Gastroesophageal sphincter (tissue), 4 donors: ENCODE measurements at regions not wholly inside any gene's neighbourhood (a gene's known extent, or its start where the extent isn't known, plus 50 kb on each side); places are given as distances from the start of the nearest gene placed in this dataset.

Experiments
- ATAC-seq: fragments of 150-250 bp; one replicate; pipeline ENCODE4 v1.9.1; 2016; ENCODE audit warnings: mild to moderate bottlenecking, moderate library complexity
- H3K27ac ChIP-seq, 4 donors: fragments of 200-600 bp; sonication (generic) in 3 of 4; 1 replicate in 3 of 4; 2 replicates in 1 of 4; pipeline ENCODE4 v1.5.1; 2016 to 2019
- H3K27me3 ChIP-seq: fragments of 200-600 bp; sonication (generic); one replicate; pipeline ENCODE4 v1.5.1; 2019
- H3K36me3 ChIP-seq, 2 donors: fragments of 200-600 bp; sonication (generic); one replicate each; pipeline ENCODE4 v1.5.1; 2019; ENCODE audit warnings: control low read depth in 1 of 2
- H3K4me1 ChIP-seq, 3 donors: fragments of 200-600 bp; sonication (generic); 1 replicate in 2 of 3; 2 replicates in 1 of 3; pipeline ENCODE4 v1.5.1; 2016 to 2019; ENCODE audit warnings: control low read depth in 2 of 3
- H3K4me3 ChIP-seq, 2 donors: fragments of 200-600 bp; sonication (generic); one replicate each; pipeline ENCODE4 v1.5.1; 2019; ENCODE audit warnings: mild to moderate bottlenecking in 1 of 2, moderate library complexity in 1 of 2
- H3K9me3 ChIP-seq, 3 donors: fragments of 200-600 bp; sonication (generic); one replicate each; pipeline ENCODE4 v1.5.1; 2017 to 2019; ENCODE audit warnings: control low read depth in 2 of 3
- EP300 ChIP-seq: sonication (generic); formaldehyde crosslinking; IDR thresholded peaks from one replicate; pipeline ENCODE4 v1.6.1; 2017; ENCODE audit warnings: antibody characterized with exemption, mild to moderate bottlenecking
- POLR2A ChIP-seq, 2 donors: fragments of 450-650 bp; IDR thresholded peaks; one replicate each; pipeline ENCODE4 v1.6.1; 2017; ENCODE audit warnings: antibody characterized with exemption in 2 of 2, mild to moderate bottlenecking in 2 of 2, moderate library complexity in 1 of 2
- POLR2AphosphoS5 ChIP-seq: sonication (generic); formaldehyde crosslinking; IDR thresholded peaks from one replicate; pipeline ENCODE4 v1.6.1; 2017; ENCODE audit warnings: antibody characterized with exemption
- WGBS, 2 donors: methylation state at CpG; one replicate each; pipeline ENCODE4 v1.1.5; 2018; ENCODE audit warnings: low coverage in 1 of 2; 5-methylcytosine and 5-hydroxymethylcytosine counted together
- TF ChIP-seq, protein P1 (sequence below), 4 experiments: fragments of 200-600 bp in 2 of 4; fragments of 450-650 bp in 2 of 4; sonication (generic) in 1 of 4; IDR thresholded peaks; one replicate each; pipeline ENCODE4 v1.5.1; 2017 to 2019; ENCODE audit warnings: antibody characterized with exemption in 4 of 4, mild to moderate bottlenecking in 2 of 4, moderate library complexity in 2 of 4

- WGBS, 2 donors = 69 to 81% methylated on average over 3 of the region's 3 CpGs
- no peaks in the 10 kb centered on the region for H3K27me3 ChIP-seq
- no peaks in the 10 kb centered on the region for H3K36me3 ChIP-seq
- no peak overlapping the region for H3K4me3 ChIP-seq
- ATAC-seq = no peak
- H3K9me3 ChIP-seq = no peaks in the 10 kb centered on the region
- H3K27ac ChIP-seq = no peak overlapping the region
- H3K4me1 ChIP-seq = no peaks in the 10 kb centered on the region
- TF ChIP-seq EP300 (no peak), POLR2A (IDR thresholded peaks at IDR 0.05) (no peak)
Measured at GRCh38 chr9:28389411-28389810, 816.1 kb upstream of the C9orf72 start.

DNA sequence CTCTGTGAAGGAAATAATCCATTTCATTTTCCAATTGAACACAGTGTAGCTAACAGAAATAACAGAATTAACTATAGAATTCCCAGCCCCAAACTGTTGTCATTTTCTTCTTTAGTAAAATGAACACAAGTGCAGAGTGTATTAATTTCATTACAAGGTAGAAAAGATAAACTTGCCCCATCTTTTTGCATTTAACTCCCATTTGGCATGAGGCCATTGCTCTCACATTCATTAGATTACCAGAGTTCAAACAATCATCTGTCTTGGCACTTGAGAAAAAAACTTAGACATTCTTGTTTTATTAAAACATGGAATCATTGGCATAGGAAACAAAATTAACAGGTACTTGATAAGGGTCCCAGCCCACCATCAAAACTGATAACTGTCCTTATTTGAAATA, 821.5 kb upstream of the C9orf72 start:
- H3K4me3 ChIP-seq = no peak overlapping the region
- ATAC-seq = no peak
- no peaks in the 10 kb centered on the region for H3K27me3 ChIP-seq
- H3K27ac ChIP-seq = no peak overlapping the region
- H3K4me1 ChIP-seq = no peaks in the 10 kb centered on the region
- TF ChIP-seq POLR2AphosphoS5 (no peak), POLR2A (IDR thresholded peaks at IDR 0.05) (no peak), EP300 (no peak)
- TF ChIP-seq, protein P1, sequence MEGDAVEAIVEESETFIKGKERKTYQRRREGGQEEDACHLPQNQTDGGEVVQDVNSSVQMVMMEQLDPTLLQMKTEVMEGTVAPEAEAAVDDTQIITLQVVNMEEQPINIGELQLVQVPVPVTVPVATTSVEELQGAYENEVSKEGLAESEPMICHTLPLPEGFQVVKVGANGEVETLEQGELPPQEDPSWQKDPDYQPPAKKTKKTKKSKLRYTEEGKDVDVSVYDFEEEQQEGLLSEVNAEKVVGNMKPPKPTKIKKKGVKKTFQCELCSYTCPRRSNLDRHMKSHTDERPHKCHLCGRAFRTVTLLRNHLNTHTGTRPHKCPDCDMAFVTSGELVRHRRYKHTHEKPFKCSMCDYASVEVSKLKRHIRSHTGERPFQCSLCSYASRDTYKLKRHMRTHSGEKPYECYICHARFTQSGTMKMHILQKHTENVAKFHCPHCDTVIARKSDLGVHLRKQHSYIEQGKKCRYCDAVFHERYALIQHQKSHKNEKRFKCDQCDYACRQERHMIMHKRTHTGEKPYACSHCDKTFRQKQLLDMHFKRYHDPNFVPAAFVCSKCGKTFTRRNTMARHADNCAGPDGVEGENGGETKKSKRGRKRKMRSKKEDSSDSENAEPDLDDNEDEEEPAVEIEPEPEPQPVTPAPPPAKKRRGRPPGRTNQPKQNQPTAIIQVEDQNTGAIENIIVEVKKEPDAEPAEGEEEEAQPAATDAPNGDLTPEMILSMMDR (IDR thresholded peaks at IDR 0.05) = no peak
- H3K36me3 ChIP-seq = no peaks in the 10 kb centered on the region
- H3K9me3 ChIP-seq = no peaks in the 10 kb centered on the region

GRCh38 chr9:28396058-28396457, 822.8 kb upstream of the C9orf72 start:
- H3K27ac ChIP-seq = no peak overlapping the region
- H3K4me3 ChIP-seq = no peak overlapping the region
- TF ChIP-seq EP300 = no peak
- TF ChIP-seq POLR2A (IDR thresholded peaks at IDR 0.05) = no peak
- TF ChIP-seq, protein P1 (IDR thresholded peaks at IDR 0.05) = no peak
- no peaks in the 10 kb centered on the region for H3K9me3 ChIP-seq
- no peaks in the 10 kb centered on the region for H3K36me3 ChIP-seq
- no peak for ATAC-seq
- WGBS, 2 donors = 77 to 85% methylated on average over 2 to 4 of the region's 4 CpGs
- H3K4me1 ChIP-seq = no peaks in the 10 kb centered on the region
- no peaks in the 10 kb centered on the region for H3K27me3 ChIP-seq

DNA sequence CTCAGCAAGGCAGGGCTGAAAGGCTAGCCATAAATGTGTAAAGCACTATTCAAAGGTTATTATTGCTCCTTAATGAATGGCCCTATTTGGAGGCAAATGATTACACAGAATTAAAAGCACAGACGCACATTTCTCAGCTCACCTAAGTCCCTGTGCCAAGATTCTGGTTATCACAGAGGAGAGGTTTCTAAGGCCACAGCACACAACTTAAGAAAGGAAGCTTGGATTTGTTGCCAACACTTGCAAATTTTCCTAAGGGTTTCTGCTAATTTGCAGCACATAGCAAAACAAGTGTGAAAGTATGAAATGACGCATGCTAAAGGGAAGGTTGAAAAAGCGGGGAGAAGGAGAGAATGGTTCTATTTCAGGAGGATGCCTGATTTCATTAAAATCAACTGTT, 834.1 kb upstream of the C9orf72 start:
- TF ChIP-seq, protein P1 (IDR thresholded peaks at IDR 0.05) = no peak
- TF ChIP-seq POLR2AphosphoS5 (no peak), POLR2A (IDR thresholded peaks at IDR 0.05) (no peak), EP300 (no peak)
- Histone ChIP-seq H3K4me1 (no peaks in the 10 kb centered on the region), H3K36me3 (no peaks in the 10 kb centered on the region), H3K4me3 (no peak overlapping the region), H3K27ac (no peak overlapping the region), H3K27me3 (no peaks in the 10 kb centered on the region), H3K9me3 (no peaks in the 10 kb centered on the region)
- 32 to 53% methylated on average over 3 of the region's 3 CpGs for WGBS, 2 donors
- no peak for ATAC-seq

DNA sequence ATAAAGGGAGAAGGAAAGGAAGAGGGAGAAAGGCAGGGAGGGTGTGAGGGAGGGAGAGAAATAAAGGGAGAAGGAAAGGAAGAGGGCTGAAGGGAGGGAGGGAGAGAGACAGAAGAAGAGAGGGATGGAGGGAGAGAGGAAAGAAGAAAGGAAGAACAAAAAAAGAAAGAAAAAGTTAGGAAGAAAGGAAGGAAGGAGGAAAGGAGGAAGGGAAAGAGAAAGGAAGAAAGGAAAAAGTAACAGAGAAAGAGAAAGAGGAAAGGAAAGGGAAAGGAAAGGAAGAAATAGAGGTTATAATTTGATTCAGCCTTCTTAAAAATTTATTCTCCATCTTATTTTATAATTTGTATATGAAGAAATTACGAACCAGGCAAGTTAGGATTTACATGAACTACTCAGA, 836.6 kb upstream of the C9orf72 start:
- Histone ChIP-seq H3K9me3 (no peaks in the 10 kb centered on the region), H3K4me3 (no peak overlapping the region), H3K4me1 (no peaks in the 10 kb centered on the region), H3K36me3 (no peaks in the 10 kb centered on the region), H3K27ac (no peak overlapping the region), H3K27me3 (no peaks in the 10 kb centered on the region)
- no peak for TF ChIP-seq POLR2AphosphoS5
- 25 to 50% methylated on average over 1 of the region's 1 CpG for WGBS, 2 donors
- ATAC-seq = no peak

DNA sequence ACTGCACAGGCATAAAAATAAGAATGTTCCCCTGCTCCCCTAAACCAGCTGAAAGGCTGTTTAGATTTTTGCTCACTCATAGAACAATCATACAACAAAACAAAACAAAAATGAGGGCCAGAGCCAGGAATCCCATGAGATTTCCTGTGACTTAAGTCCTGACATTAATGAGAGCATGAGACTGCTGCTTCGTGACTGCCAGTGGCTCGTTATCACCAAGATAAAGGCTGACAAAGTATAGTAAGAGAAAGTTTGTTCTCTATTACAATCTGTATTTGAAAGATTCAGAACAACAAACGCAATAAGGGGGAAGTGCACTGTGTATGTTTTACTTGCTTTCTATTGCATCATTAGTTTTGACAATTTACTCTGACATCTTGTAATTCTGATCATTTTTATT, 837.1 kb upstream of the C9orf72 start:
- no peaks in the 10 kb centered on the region for H3K9me3 ChIP-seq
- no peak for ATAC-seq
- WGBS, 2 donors = 13 to 43% methylated on average over 3 of the region's 3 CpGs
- no peak overlapping the region for H3K27ac ChIP-seq
- H3K27me3 ChIP-seq = no peaks in the 10 kb centered on the region
- no peaks in the 10 kb centered on the region for H3K4me1 ChIP-seq
- TF ChIP-seq EP300 (no peak), POLR2A (IDR thresholded peaks at IDR 0.05) (no peak), POLR2AphosphoS5 (no peak)
- TF ChIP-seq, protein P1 (IDR thresholded peaks at IDR 0.05) = no peak
- H3K36me3 ChIP-seq = no peaks in the 10 kb centered on the region
- no peak overlapping the region for H3K4me3 ChIP-seq
